ENCODE measurements at regions not wholly inside any gene's neighbourhood (a gene's known extent, or its start where the extent isn't known, plus 50 kb on each side); places are given as distances from the start of the nearest gene placed in this dataset.

- H3K4me3 ChIP-seq (ENCODE audit: low read depth, low read length), result no peak overlapping the region
- no peaks in the 10 kb centered on the region for H3K36me3 ChIP-seq (ENCODE audit: control insufficient read depth, insufficient read depth, low read length)
- no peak overlapping the region for H3K9ac ChIP-seq (ENCODE audit: low read depth, low read length)
- no peaks in the 10 kb centered on the region for H3K27me3 ChIP-seq (ENCODE audit: control insufficient read depth, insufficient read depth, low read length)
- no peaks in the 10 kb centered on the region for H3K9me3 ChIP-seq (ENCODE audit: control insufficient read depth, insufficient read depth, low read length)
- H3K4me1 ChIP-seq (ENCODE audit: control insufficient read depth, insufficient read depth, low read length), result no peaks in the 10 kb centered on the region
Observed at GRCh38 chr7:49397750-49398149, 375.7 kb upstream of the VWC2 start.

GRCh38 chr7:49398236-49398635, 375.2 kb upstream of the VWC2 start:
- H3K27me3 ChIP-seq (ENCODE audit: control insufficient read depth, insufficient read depth, low read length), result no peaks in the 10 kb centered on the region
- no peak overlapping the region for H3K4me3 ChIP-seq (ENCODE audit: low read depth, low read length)
- H3K36me3 ChIP-seq (ENCODE audit: control insufficient read depth, insufficient read depth, low read length), result no peaks in the 10 kb centered on the region
- H3K9ac ChIP-seq (ENCODE audit: low read depth, low read length), result no peak overlapping the region
- H3K9me3 ChIP-seq (ENCODE audit: control insufficient read depth, insufficient read depth, low read length), result no peaks in the 10 kb centered on the region
- H3K4me1 ChIP-seq (ENCODE audit: control insufficient read depth, insufficient read depth, low read length), result no peaks in the 10 kb centered on the region

DNA sequence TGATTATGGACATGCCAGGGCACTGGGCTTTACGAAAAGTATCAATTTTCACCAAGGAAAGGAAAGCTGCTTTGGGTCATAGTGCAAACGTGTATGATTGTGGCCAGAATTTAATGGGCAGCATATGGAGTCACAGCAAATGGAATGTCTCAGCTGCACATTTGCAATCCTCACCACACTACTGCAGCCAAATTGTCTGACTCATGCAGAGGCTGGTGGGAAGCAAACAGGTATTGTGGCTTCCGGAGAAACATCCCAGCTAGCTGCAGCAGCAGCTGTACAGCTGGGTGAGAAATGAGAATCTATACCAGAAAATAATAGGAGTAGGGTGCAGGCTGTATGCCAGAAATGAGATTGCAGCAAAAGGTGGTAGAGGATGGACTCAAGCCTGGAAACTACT, 374.7 kb upstream of the VWC2 start:
- no peak overlapping the region for H3K9ac ChIP-seq (ENCODE audit: low read depth, low read length)
- H3K4me1 ChIP-seq (ENCODE audit: control insufficient read depth, insufficient read depth, low read length), result no peaks in the 10 kb centered on the region
- no peaks in the 10 kb centered on the region for H3K36me3 ChIP-seq (ENCODE audit: control insufficient read depth, insufficient read depth, low read length)
- H3K9me3 ChIP-seq (ENCODE audit: control insufficient read depth, insufficient read depth, low read length), result no peaks in the 10 kb centered on the region
- H3K27me3 ChIP-seq (ENCODE audit: control insufficient read depth, insufficient read depth, low read length), result no peaks in the 10 kb centered on the region
- H3K4me3 ChIP-seq (ENCODE audit: low read depth, low read length), result no peak overlapping the region

GRCh38 chr7:49400891-49401550, 372.4 kb upstream of the VWC2 start:
- Histone ChIP-seq H3K36me3 (ENCODE audit: control insufficient read depth, insufficient read depth, low read length) (no peaks in the 10 kb centered on the region), H3K4me1 (ENCODE audit: control insufficient read depth, insufficient read depth, low read length) (no peaks in the 10 kb centered on the region), H3K9ac (ENCODE audit: low read depth, low read length) (no peak overlapping the region), H3K9me3 (ENCODE audit: control insufficient read depth, insufficient read depth, low read length) (no peaks in the 10 kb centered on the region), H3K27me3 (ENCODE audit: control insufficient read depth, insufficient read depth, low read length) (no peaks in the 10 kb centered on the region), H3K4me3 (ENCODE audit: low read depth, low read length) (no peak overlapping the region)

DNA sequence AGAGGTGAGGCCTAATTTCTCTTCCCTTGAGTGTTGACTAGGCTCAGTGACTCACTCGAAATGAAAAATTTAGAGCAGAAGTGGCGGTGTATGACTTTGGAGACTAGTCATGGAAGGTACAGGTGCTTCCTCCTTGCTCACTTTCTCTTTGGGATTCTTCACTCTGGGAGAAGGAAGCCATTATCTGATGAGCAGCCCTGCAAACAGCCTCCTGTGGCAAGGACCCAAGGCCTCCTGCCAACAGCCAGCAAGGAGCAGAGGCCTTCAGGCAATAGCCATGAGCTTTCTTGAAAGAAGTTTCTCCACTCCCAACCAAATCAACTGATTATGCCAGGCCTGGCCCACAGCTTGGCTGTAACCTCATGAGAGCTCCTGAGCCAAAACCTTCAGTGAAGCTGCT, 369.6 kb upstream of the VWC2 start:
- H3K9me3 ChIP-seq (ENCODE audit: control insufficient read depth, insufficient read depth, low read length), result no peaks in the 10 kb centered on the region
- H3K4me1 ChIP-seq (ENCODE audit: control insufficient read depth, insufficient read depth, low read length), result no peaks in the 10 kb centered on the region
- H3K4me3 ChIP-seq (ENCODE audit: low read depth, low read length), result no peak overlapping the region
- no peaks in the 10 kb centered on the region for H3K27me3 ChIP-seq (ENCODE audit: control insufficient read depth, insufficient read depth, low read length)
- H3K9ac ChIP-seq (ENCODE audit: low read depth, low read length), result no peak overlapping the region
- H3K36me3 ChIP-seq (ENCODE audit: control insufficient read depth, insufficient read depth, low read length), result no peaks in the 10 kb centered on the region

GRCh38 chr7:49407205-49407604, 366.2 kb upstream of the VWC2 start:
- Histone ChIP-seq H3K4me1 (ENCODE audit: control insufficient read depth, insufficient read depth, low read length) (no peaks in the 10 kb centered on the region), H3K27me3 (ENCODE audit: control insufficient read depth, insufficient read depth, low read length) (no peaks in the 10 kb centered on the region), H3K36me3 (ENCODE audit: control insufficient read depth, insufficient read depth, low read length) (no peaks in the 10 kb centered on the region), H3K4me3 (ENCODE audit: low read depth, low read length) (no peak overlapping the region), H3K9ac (ENCODE audit: low read depth, low read length) (no peak overlapping the region), H3K9me3 (ENCODE audit: control insufficient read depth, insufficient read depth, low read length) (no peaks in the 10 kb centered on the region)

DNA sequence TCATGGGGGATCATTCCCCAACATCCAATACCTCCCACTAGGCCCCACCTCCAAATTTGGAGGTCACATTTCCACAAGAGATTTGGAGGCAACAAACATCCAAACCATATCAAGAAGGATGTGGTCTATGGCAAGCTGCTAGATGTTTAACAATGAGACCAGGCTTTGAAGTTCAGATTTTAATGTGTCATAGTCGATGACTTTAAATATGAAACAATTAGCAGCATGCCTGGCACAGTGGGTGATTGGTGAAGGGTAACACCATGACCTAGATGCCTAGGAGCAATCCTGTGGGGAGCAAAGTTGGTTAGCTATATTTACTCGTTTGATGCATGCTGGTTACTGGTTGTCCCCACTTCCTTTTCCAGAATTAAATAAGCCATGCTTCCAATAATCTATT, 356.4 kb upstream of the VWC2 start:
- Histone ChIP-seq H3K9me3 (ENCODE audit: control insufficient read depth, insufficient read depth, low read length) (no peaks in the 10 kb centered on the region), H3K27me3 (ENCODE audit: control insufficient read depth, insufficient read depth, low read length) (no peaks in the 10 kb centered on the region), H3K4me3 (ENCODE audit: low read depth, low read length) (no peak overlapping the region), H3K9ac (ENCODE audit: low read depth, low read length) (no peak overlapping the region), H3K36me3 (ENCODE audit: control insufficient read depth, insufficient read depth, low read length) (no peaks in the 10 kb centered on the region), H3K4me1 (ENCODE audit: control insufficient read depth, insufficient read depth, low read length) (no peaks in the 10 kb centered on the region)

- H3K27me3 ChIP-seq (ENCODE audit: control insufficient read depth, insufficient read depth, low read length), result no peaks in the 10 kb centered on the region
- no peak overlapping the region for H3K4me3 ChIP-seq (ENCODE audit: low read depth, low read length)
- no peaks in the 10 kb centered on the region for H3K4me1 ChIP-seq (ENCODE audit: control insufficient read depth, insufficient read depth, low read length)
- no peaks in the 10 kb centered on the region for H3K9me3 ChIP-seq (ENCODE audit: control insufficient read depth, insufficient read depth, low read length)
- no peak overlapping the region for H3K9ac ChIP-seq (ENCODE audit: low read depth, low read length)
- H3K36me3 ChIP-seq (ENCODE audit: control insufficient read depth, insufficient read depth, low read length), result no peaks in the 10 kb centered on the region
Observed at GRCh38 chr7:49418963-49419362, 354.5 kb upstream of the VWC2 start.

- H3K9me3 ChIP-seq (ENCODE audit: control insufficient read depth, insufficient read depth, low read length), result no peaks in the 10 kb centered on the region
- H3K9ac ChIP-seq (ENCODE audit: low read depth, low read length), result no peak overlapping the region
- no peaks in the 10 kb centered on the region for H3K4me1 ChIP-seq (ENCODE audit: control insufficient read depth, insufficient read depth, low read length)
- no peak overlapping the region for H3K4me3 ChIP-seq (ENCODE audit: low read depth, low read length)
- no peaks in the 10 kb centered on the region for H3K36me3 ChIP-seq (ENCODE audit: control insufficient read depth, insufficient read depth, low read length)
- H3K27me3 ChIP-seq (ENCODE audit: control insufficient read depth, insufficient read depth, low read length), result no peaks in the 10 kb centered on the region
Observed at GRCh38 chr7:49422564-49422963, 350.9 kb upstream of the VWC2 start.

GRCh38 chr7:49424109-49424508, 349.3 kb upstream of the VWC2 start:
- Histone ChIP-seq H3K36me3 (ENCODE audit: control insufficient read depth, insufficient read depth, low read length) (no peaks in the 10 kb centered on the region), H3K4me3 (ENCODE audit: low read depth, low read length) (no peak overlapping the region), H3K27me3 (ENCODE audit: control insufficient read depth, insufficient read depth, low read length) (no peaks in the 10 kb centered on the region), H3K9ac (ENCODE audit: low read depth, low read length) (no peak overlapping the region), H3K4me1 (ENCODE audit: control insufficient read depth, insufficient read depth, low read length) (no peaks in the 10 kb centered on the region), H3K9me3 (ENCODE audit: control insufficient read depth, insufficient read depth, low read length) (no peaks in the 10 kb centered on the region)

GRCh38 chr7:49425277-49425818, 348.1 kb upstream of the VWC2 start:
- Histone ChIP-seq H3K4me1 (ENCODE audit: control insufficient read depth, insufficient read depth, low read length) (no peaks in the 10 kb centered on the region), H3K27me3 (ENCODE audit: control insufficient read depth, insufficient read depth, low read length) (no peaks in the 10 kb centered on the region), H3K9me3 (ENCODE audit: control insufficient read depth, insufficient read depth, low read length) (no peaks in the 10 kb centered on the region), H3K9ac (ENCODE audit: low read depth, low read length) (no peak overlapping the region), H3K36me3 (ENCODE audit: control insufficient read depth, insufficient read depth, low read length) (no peaks in the 10 kb centered on the region), H3K4me3 (ENCODE audit: low read depth, low read length) (no peak overlapping the region)

- Histone ChIP-seq H3K4me1 (ENCODE audit: control insufficient read depth, insufficient read depth, low read length) (no peaks in the 10 kb centered on the region), H3K9ac (ENCODE audit: low read depth, low read length) (no peak overlapping the region), H3K9me3 (ENCODE audit: control insufficient read depth, insufficient read depth, low read length) (no peaks in the 10 kb centered on the region), H3K4me3 (ENCODE audit: low read depth, low read length) (no peak overlapping the region), H3K36me3 (ENCODE audit: control insufficient read depth, insufficient read depth, low read length) (no peaks in the 10 kb centered on the region), H3K27me3 (ENCODE audit: control insufficient read depth, insufficient read depth, low read length) (no peaks in the 10 kb centered on the region)
Observed at GRCh38 chr7:49432254-49432653, 341.2 kb upstream of the VWC2 start.
